ENCODE measurements at regions not wholly inside any gene's neighbourhood (a gene's known extent, or its start where the extent isn't known, plus 50 kb on each side); places are given as distances from the start of the nearest gene placed in this dataset.
"Not testable (repeated sequence)": the region's sequence is repeated elsewhere in the genome, so short reads cannot be mapped to it uniquely, and the experiment has no call there.

DNA sequence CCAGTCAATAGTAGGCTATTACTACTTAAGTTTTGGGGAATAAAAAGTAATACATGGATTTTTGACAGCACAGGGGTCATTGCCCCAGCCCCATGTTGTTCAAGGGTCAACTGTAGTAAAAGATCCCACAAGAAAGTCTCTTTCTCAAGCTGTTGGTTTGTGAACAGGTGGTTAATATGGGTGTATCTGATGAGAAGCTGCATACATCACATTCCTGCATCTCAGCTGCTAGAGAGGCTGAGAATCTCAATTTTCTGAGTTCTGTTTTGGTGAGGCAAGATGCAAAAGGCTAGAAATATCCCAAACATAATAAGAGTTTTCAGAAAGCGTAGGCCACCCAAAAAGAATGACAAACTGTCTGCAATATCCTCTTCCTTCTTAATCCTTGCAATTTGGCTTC is 76.8 kb upstream of the DAPK1 start:
- H3K27ac ChIP-seq (replicated peaks) = no peak overlapping the region
- H3K4me3 ChIP-seq (replicated peaks; ENCODE audit: insufficient read depth, low read length) = no peak overlapping the region
- H3K27me3 ChIP-seq (ENCODE audit: insufficient read depth, poor library complexity, severe bottlenecking) = no peaks in the 10 kb centered on the region

DNA sequence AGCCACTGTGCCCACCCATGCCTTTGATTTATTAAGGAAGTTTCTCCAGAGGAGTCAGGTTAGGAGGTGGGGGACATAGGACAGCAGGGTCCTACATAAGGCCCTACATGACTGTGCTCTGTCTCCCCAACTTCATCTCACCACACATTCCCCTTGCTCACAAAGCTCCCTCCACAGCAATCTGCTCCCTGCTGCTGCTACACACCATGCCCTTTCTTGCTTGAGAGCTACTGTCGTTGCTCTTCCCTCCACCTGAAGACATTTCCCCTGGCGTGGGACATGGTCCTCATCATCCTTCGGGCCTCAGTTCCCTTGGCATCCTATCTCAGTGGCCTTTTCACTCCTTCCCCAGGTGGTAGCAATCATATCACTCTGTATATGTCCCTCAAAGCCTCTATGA is 75.9 kb upstream of the DAPK1 start:
- TF ChIP-seq, protein P1, sequence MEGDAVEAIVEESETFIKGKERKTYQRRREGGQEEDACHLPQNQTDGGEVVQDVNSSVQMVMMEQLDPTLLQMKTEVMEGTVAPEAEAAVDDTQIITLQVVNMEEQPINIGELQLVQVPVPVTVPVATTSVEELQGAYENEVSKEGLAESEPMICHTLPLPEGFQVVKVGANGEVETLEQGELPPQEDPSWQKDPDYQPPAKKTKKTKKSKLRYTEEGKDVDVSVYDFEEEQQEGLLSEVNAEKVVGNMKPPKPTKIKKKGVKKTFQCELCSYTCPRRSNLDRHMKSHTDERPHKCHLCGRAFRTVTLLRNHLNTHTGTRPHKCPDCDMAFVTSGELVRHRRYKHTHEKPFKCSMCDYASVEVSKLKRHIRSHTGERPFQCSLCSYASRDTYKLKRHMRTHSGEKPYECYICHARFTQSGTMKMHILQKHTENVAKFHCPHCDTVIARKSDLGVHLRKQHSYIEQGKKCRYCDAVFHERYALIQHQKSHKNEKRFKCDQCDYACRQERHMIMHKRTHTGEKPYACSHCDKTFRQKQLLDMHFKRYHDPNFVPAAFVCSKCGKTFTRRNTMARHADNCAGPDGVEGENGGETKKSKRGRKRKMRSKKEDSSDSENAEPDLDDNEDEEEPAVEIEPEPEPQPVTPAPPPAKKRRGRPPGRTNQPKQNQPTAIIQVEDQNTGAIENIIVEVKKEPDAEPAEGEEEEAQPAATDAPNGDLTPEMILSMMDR (IDR thresholded peaks at IDR 0.05; ENCODE audit: insufficient read depth, low read length) = no peak
- TF ChIP-seq SPI1 (IDR thresholded peaks at IDR 0.05; ENCODE audit: borderline replicate concordance, low read depth) (no peak), POLR2AphosphoS5 (IDR thresholded peaks at IDR 0.05; ENCODE audit: low read depth) (no peak), GABPA (IDR thresholded peaks at IDR 0.05; ENCODE audit: low read depth) (no peak)
- TF ChIP-seq, protein P2, sequence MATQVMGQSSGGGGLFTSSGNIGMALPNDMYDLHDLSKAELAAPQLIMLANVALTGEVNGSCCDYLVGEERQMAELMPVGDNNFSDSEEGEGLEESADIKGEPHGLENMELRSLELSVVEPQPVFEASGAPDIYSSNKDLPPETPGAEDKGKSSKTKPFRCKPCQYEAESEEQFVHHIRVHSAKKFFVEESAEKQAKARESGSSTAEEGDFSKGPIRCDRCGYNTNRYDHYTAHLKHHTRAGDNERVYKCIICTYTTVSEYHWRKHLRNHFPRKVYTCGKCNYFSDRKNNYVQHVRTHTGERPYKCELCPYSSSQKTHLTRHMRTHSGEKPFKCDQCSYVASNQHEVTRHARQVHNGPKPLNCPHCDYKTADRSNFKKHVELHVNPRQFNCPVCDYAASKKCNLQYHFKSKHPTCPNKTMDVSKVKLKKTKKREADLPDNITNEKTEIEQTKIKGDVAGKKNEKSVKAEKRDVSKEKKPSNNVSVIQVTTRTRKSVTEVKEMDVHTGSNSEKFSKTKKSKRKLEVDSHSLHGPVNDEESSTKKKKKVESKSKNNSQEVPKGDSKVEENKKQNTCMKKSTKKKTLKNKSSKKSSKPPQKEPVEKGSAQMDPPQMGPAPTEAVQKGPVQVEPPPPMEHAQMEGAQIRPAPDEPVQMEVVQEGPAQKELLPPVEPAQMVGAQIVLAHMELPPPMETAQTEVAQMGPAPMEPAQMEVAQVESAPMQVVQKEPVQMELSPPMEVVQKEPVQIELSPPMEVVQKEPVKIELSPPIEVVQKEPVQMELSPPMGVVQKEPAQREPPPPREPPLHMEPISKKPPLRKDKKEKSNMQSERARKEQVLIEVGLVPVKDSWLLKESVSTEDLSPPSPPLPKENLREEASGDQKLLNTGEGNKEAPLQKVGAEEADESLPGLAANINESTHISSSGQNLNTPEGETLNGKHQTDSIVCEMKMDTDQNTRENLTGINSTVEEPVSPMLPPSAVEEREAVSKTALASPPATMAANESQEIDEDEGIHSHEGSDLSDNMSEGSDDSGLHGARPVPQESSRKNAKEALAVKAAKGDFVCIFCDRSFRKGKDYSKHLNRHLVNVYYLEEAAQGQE (IDR thresholded peaks at IDR 0.05; ENCODE audit: insufficient replicate concordance, low read depth) = no peak
- no peak overlapping the region for H3K27ac ChIP-seq (replicated peaks)
- H3K4me3 ChIP-seq (replicated peaks; ENCODE audit: insufficient read depth, low read length) = no peak overlapping the region
- no peaks in the 10 kb centered on the region for H3K27me3 ChIP-seq (ENCODE audit: insufficient read depth, poor library complexity, severe bottlenecking)
- DNase-seq (ENCODE audit: low read depth in 1 of 2, low spot score in 1 of 2) = no peak

More for the DNA sequence above, 76.8 kb upstream of the DAPK1 start:
- TF ChIP-seq, protein P2 (IDR thresholded peaks at IDR 0.05; ENCODE audit: insufficient replicate concordance, low read depth) = no peak
- no peak for TF ChIP-seq POLR2AphosphoS5 (IDR thresholded peaks at IDR 0.05; ENCODE audit: low read depth)
- TF ChIP-seq GABPA (IDR thresholded peaks at IDR 0.05; ENCODE audit: low read depth) = no peak
- TF ChIP-seq, protein P1 (IDR thresholded peaks at IDR 0.05; ENCODE audit: insufficient read depth, low read length) = no peak
- TF ChIP-seq SPI1 (IDR thresholded peaks at IDR 0.05; ENCODE audit: borderline replicate concordance, low read depth) = no peak
- DNase-seq (ENCODE audit: low read depth in 1 of 2, low spot score in 1 of 2) = no peak

DNA sequence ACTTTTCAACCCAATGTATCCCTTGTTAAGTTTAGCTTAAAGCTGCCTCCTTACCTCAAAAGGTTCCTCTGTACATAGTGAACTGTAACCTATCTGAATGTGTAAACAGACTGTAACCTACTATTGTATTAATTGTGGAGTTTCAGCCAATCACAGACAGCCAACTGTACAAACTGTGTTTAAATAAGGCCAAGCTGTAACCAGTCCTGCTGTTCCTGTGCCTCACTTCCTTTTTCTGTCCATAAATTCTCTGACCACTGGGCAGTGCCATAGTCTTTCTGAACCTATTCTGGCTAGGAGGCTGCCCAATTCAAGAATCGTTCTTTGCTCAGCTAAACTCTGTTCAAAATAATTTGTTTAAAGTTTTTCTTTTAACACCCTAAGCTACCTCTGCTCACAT is 74.7 kb upstream of the DAPK1 start:
- no peak for TF ChIP-seq GABPA (IDR thresholded peaks at IDR 0.05; ENCODE audit: low read depth)
- TF ChIP-seq, protein P1 (IDR thresholded peaks at IDR 0.05; ENCODE audit: insufficient read depth, low read length) = no peak
- no peak for TF ChIP-seq POLR2AphosphoS5 (IDR thresholded peaks at IDR 0.05; ENCODE audit: low read depth)
- TF ChIP-seq, protein P2 (IDR thresholded peaks at IDR 0.05; ENCODE audit: insufficient replicate concordance, low read depth) = no peak
- TF ChIP-seq SPI1 (IDR thresholded peaks at IDR 0.05; ENCODE audit: borderline replicate concordance, low read depth) = no peak
- Histone ChIP-seq H3K27ac (replicated peaks) (no peak overlapping the region), H3K4me3 (replicated peaks; ENCODE audit: insufficient read depth, low read length) (no peak overlapping the region), H3K27me3 (ENCODE audit: insufficient read depth, poor library complexity, severe bottlenecking) (no peaks in the 10 kb centered on the region)
- no peak for DNase-seq (ENCODE audit: low read depth in 1 of 2, low spot score in 1 of 2)

DNA sequence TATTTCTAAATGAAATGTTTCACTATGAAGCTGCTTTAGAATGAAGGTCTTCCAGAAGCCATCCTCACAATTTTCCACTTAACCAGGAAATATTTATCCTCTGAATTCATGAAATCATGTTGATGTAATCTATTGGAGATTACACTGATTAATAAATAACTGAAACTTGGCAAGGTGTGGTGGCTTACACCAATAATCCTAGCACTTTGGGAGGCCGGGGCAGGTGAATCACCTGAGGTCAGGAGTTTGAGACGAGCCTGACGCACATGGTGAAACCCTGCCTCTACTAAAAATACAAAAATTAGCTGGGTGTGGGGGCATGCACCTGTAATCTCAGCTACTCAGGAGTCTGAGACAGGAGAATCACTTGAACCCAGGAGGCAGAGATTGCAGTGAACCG is 73.8 kb upstream of the DAPK1 start:
- H3K27ac ChIP-seq (replicated peaks); DNase-seq (ENCODE audit: low read depth in 1 of 2, low spot score in 1 of 2); H3K27me3 ChIP-seq (ENCODE audit: insufficient read depth, poor library complexity, severe bottlenecking); H3K4me3 ChIP-seq (replicated peaks; ENCODE audit: insufficient read depth, low read length): not testable (repeated sequence)
